Liver (tissue), 8 donors: ENCODE measurements at regions not wholly inside any gene's neighbourhood (a gene's known extent, or its start where the extent isn't known, plus 50 kb on each side); places are given as distances from the start of the nearest gene placed in this dataset.

Source experiments
- DNase-seq: peaks from one replicate; pipeline ENCODE4 v3.0.0-alpha.2; 2017; ENCODE audit warnings: low spot score
- H3K27ac ChIP-seq, 2 donors: one replicate each; pipeline ENCODE4 v1.7.0; 2013; ENCODE audit warnings: inconsistent platforms in 2 of 2, low read length in 2 of 2, control low read depth in 1 of 2, low read depth in 1 of 2, mild to moderate bottlenecking in 1 of 2
- H3K27me3 ChIP-seq, 4 donors: one replicate each; pipeline versions ENCODE4 v1.6.1 to v1.7.0; 2013; ENCODE audit warnings: low read length in 3 of 4, inconsistent platforms in 1 of 4, mild to moderate bottlenecking in 1 of 4, moderate library complexity in 1 of 4; ENCODE audit not compliant: control insufficient read depth in 4 of 4, insufficient read depth in 4 of 4
- H3K36me3 ChIP-seq, 4 donors: one replicate each; pipeline versions ENCODE4 v1.6.1 to v1.7.0; 2013; ENCODE audit warnings: low read length in 3 of 4, mild to moderate bottlenecking in 3 of 4, low read depth in 1 of 4, moderate library complexity in 1 of 4; ENCODE audit not compliant: control insufficient read depth in 4 of 4, insufficient read depth in 3 of 4
- H3K4me1 ChIP-seq, 4 donors: one replicate each; pipeline versions ENCODE4 v1.6.1 to v1.7.0; 2013; ENCODE audit warnings: low read length in 3 of 4, mild to moderate bottlenecking in 3 of 4, moderate library complexity in 1 of 4; ENCODE audit not compliant: control insufficient read depth in 4 of 4, insufficient read depth in 4 of 4
- H3K4me3 ChIP-seq, 3 donors: one replicate each; pipeline versions ENCODE4 v1.6.1 to v1.7.0; 2013; ENCODE audit warnings: low read length in 3 of 3, control low read depth in 1 of 3, low read depth in 1 of 3, mild to moderate bottlenecking in 1 of 3
- H3K9ac ChIP-seq, 2 donors: one replicate each; pipeline ENCODE4 v1.7.0; 2013; ENCODE audit warnings: low read length in 2 of 2, mild to moderate bottlenecking in 2 of 2, moderate library complexity in 2 of 2, control low read depth in 1 of 2, low read depth in 1 of 2
- H3K9me3 ChIP-seq, 4 donors: one replicate each; pipeline versions ENCODE4 v1.6.1 to v1.7.0; 2013; ENCODE audit warnings: low read length in 3 of 4; ENCODE audit not compliant: control insufficient read depth in 4 of 4
- EGR1 ChIP-seq, 2 donors: IDR thresholded peaks; 2 replicates each; pipeline ENCODE4 v1.6.1; 2016 to 2018; ENCODE audit warnings: antibody characterized with exemption in 2 of 2, low read depth in 2 of 2
- FOXA1 ChIP-seq: IDR thresholded peaks from 2 replicates; pipeline ENCODE4 v1.6.1; 2016; ENCODE audit warnings: antibody characterized with exemption
- FOXA2 ChIP-seq: IDR thresholded peaks from 2 replicates; pipeline ENCODE4 v1.6.1; 2016; ENCODE audit warnings: antibody characterized with exemption
- GABPA ChIP-seq, 2 donors: IDR thresholded peaks in 1 of 2; conservative IDR thresholded peaks in 1 of 2; 2 replicates each; pipeline ENCODE4 v1.6.1; 2016; ENCODE audit warnings: antibody characterized with exemption in 2 of 2, mild to moderate bottlenecking in 1 of 2, moderate library complexity in 1 of 2
- HNF4A ChIP-seq, 2 donors: conservative IDR thresholded peaks; 2 replicates each; pipeline ENCODE4 v1.6.1; 2016; ENCODE audit warnings: antibody characterized with exemption in 2 of 2, mild to moderate bottlenecking in 2 of 2
- HNF4G ChIP-seq: IDR thresholded peaks from 2 replicates; pipeline ENCODE4 v1.6.1; 2016; ENCODE audit warnings: antibody characterized with exemption
- JUND ChIP-seq, 2 donors: IDR thresholded peaks; 2 replicates each; pipeline ENCODE4 v1.6.1; 2016; ENCODE audit warnings: antibody characterized with exemption in 2 of 2
- NR2F2 ChIP-seq: IDR thresholded peaks from 2 replicates; pipeline ENCODE4 v1.6.1; 2016; ENCODE audit warnings: antibody characterized with exemption
- RAD21 ChIP-seq, 2 donors: IDR thresholded peaks; 2 replicates each; pipeline ENCODE4 v1.6.1; 2016; ENCODE audit warnings: antibody characterized with exemption in 2 of 2, mild to moderate bottlenecking in 2 of 2
- RXRA ChIP-seq, 2 donors: IDR thresholded peaks; 2 replicates each; pipeline ENCODE4 v1.6.1; 2017 to 2018; ENCODE audit warnings: antibody characterized with exemption in 2 of 2, mild to moderate bottlenecking in 1 of 2
- SP1 ChIP-seq: IDR thresholded peaks from 2 replicates; pipeline ENCODE4 v1.6.1; 2018; ENCODE audit warnings: antibody characterized with exemption, mild to moderate bottlenecking
- TAF1 ChIP-seq: conservative IDR thresholded peaks from 2 replicates; pipeline ENCODE4 v1.6.1; 2016; ENCODE audit warnings: antibody characterized with exemption, mild to moderate bottlenecking
- YY1 ChIP-seq: IDR thresholded peaks from 2 replicates; pipeline ENCODE4 v1.6.1; 2016; ENCODE audit warnings: antibody characterized with exemption, mild to moderate bottlenecking
- WGBS: extraction: QIAGEN DNeasy Blood & Tissue Kit; methylation state at CpG from one replicate; pipeline ENCODE4 v1.1.7; 2013; 5-methylcytosine and 5-hydroxymethylcytosine counted together
- TF ChIP-seq, protein P1 (sequence below): IDR thresholded peaks from 2 replicates; pipeline ENCODE4 v1.6.1; 2016; ENCODE audit warnings: antibody characterized with exemption, mild to moderate bottlenecking
- TF ChIP-seq, protein P2 (sequence below): IDR thresholded peaks from 2 replicates; pipeline ENCODE4 v1.6.1; 2016; ENCODE audit warnings: antibody characterized with exemption
- TF ChIP-seq, protein P3 (sequence below): IDR thresholded peaks from 2 replicates; pipeline ENCODE4 v1.6.1; 2016; ENCODE audit warnings: antibody characterized with exemption
- TF ChIP-seq, protein P4 (sequence below): IDR thresholded peaks from 2 replicates; pipeline ENCODE4 v1.6.1; 2016; ENCODE audit warnings: antibody characterized with exemption
- TF ChIP-seq, protein P5 (sequence below): fragments of 150-350 bp; IDR thresholded peaks from 2 replicates; pipeline ENCODE4 v1.5.1; 2017; ENCODE audit warnings: improper control_type of control experiment, low read depth, low read length; ENCODE audit not compliant: missing input control
- donor health status: healthy.
- donor health status: healthy.
- donor health status: healthy.
- donor health status: healthy.
- donor health status: healthy.

DNA sequence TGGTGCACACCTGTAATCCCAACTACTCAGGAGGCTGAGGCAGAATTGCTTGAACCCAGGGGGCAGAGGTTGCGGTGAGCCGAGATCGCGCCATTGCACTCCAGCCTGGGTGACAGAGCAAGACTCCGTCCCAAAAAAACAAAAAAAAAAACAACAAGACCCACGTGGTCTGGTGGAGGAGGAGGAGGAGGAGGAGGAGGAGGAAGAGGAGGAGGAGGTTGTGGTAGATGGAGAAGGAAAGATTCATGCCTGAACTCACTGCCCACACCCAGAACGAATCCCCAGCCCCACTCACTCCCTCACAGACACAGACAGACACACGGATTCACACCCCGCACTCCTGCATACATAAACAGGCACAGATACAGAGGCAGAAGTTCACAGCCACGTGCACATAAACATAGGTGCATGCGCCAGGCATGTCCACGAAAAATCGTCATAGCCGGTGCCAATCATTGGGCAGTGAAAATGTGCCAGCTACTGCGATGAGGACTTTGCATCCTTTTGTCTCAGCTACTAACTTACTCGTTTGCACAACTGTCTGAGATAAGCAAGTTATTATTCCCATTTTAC is 138.5 kb downstream of the WSCD1 start:
- Histone ChIP-seq H3K27ac (no peak overlapping the region), H3K36me3 (no peaks in the 10 kb centered on the region), H3K4me1 (no peaks in the 10 kb centered on the region), H3K9me3 (no peaks in the 10 kb centered on the region), H3K27me3 (peaks cover 0 to 2% (median 0%) of the 10 kb centered on the region in 4 donors), H3K4me3 (no peak overlapping the region), H3K9ac (no peak overlapping the region)
- DNase-seq = no peak
- TF ChIP-seq, protein P1, sequence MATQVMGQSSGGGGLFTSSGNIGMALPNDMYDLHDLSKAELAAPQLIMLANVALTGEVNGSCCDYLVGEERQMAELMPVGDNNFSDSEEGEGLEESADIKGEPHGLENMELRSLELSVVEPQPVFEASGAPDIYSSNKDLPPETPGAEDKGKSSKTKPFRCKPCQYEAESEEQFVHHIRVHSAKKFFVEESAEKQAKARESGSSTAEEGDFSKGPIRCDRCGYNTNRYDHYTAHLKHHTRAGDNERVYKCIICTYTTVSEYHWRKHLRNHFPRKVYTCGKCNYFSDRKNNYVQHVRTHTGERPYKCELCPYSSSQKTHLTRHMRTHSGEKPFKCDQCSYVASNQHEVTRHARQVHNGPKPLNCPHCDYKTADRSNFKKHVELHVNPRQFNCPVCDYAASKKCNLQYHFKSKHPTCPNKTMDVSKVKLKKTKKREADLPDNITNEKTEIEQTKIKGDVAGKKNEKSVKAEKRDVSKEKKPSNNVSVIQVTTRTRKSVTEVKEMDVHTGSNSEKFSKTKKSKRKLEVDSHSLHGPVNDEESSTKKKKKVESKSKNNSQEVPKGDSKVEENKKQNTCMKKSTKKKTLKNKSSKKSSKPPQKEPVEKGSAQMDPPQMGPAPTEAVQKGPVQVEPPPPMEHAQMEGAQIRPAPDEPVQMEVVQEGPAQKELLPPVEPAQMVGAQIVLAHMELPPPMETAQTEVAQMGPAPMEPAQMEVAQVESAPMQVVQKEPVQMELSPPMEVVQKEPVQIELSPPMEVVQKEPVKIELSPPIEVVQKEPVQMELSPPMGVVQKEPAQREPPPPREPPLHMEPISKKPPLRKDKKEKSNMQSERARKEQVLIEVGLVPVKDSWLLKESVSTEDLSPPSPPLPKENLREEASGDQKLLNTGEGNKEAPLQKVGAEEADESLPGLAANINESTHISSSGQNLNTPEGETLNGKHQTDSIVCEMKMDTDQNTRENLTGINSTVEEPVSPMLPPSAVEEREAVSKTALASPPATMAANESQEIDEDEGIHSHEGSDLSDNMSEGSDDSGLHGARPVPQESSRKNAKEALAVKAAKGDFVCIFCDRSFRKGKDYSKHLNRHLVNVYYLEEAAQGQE = no peak
- no peak for TF ChIP-seq HNF4G
- TF ChIP-seq, protein P2, sequence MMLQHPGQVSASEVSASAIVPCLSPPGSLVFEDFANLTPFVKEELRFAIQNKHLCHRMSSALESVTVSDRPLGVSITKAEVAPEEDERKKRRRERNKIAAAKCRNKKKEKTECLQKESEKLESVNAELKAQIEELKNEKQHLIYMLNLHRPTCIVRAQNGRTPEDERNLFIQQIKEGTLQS = no peak
- TF ChIP-seq YY1 = no peak
- TF ChIP-seq, protein P3, sequence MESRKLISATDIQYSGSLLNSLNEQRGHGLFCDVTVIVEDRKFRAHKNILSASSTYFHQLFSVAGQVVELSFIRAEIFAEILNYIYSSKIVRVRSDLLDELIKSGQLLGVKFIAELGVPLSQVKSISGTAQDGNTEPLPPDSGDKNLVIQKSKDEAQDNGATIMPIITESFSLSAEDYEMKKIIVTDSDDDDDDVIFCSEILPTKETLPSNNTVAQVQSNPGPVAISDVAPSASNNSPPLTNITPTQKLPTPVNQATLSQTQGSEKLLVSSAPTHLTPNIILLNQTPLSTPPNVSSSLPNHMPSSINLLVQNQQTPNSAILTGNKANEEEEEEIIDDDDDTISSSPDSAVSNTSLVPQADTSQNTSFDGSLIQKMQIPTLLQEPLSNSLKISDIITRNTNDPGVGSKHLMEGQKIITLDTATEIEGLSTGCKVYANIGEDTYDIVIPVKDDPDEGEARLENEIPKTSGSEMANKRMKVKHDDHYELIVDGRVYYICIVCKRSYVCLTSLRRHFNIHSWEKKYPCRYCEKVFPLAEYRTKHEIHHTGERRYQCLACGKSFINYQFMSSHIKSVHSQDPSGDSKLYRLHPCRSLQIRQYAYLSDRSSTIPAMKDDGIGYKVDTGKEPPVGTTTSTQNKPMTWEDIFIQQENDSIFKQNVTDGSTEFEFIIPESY = no peak
- no peak for TF ChIP-seq HNF4A (conservative IDR thresholded peaks at IDR 0.05)
- TF ChIP-seq EGR1 (IDR thresholded peaks at IDR 0.05; ENCODE audit: low read depth in 2 of 2) = no peak
- no peak for TF ChIP-seq RAD21 (IDR thresholded peaks at IDR 0.05)
- TF ChIP-seq RXRA (IDR thresholded peaks at IDR 0.05) = no peak
- no peak for TF ChIP-seq FOXA1
- TF ChIP-seq, protein P4, sequence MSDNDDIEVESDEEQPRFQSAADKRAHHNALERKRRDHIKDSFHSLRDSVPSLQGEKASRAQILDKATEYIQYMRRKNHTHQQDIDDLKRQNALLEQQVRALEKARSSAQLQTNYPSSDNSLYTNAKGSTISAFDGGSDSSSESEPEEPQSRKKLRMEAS = no peak
- TF ChIP-seq JUND (IDR thresholded peaks at IDR 0.05) = no peak
- TF ChIP-seq NR2F2 = no peak
- TF ChIP-seq SP1 = no peak
- no peak for TF ChIP-seq GABPA (IDR thresholded peaks at IDR 0.05 in 1 of 2, conservative IDR thresholded peaks at IDR 0.05 in 1 of 2)
- TF ChIP-seq, protein P5, sequence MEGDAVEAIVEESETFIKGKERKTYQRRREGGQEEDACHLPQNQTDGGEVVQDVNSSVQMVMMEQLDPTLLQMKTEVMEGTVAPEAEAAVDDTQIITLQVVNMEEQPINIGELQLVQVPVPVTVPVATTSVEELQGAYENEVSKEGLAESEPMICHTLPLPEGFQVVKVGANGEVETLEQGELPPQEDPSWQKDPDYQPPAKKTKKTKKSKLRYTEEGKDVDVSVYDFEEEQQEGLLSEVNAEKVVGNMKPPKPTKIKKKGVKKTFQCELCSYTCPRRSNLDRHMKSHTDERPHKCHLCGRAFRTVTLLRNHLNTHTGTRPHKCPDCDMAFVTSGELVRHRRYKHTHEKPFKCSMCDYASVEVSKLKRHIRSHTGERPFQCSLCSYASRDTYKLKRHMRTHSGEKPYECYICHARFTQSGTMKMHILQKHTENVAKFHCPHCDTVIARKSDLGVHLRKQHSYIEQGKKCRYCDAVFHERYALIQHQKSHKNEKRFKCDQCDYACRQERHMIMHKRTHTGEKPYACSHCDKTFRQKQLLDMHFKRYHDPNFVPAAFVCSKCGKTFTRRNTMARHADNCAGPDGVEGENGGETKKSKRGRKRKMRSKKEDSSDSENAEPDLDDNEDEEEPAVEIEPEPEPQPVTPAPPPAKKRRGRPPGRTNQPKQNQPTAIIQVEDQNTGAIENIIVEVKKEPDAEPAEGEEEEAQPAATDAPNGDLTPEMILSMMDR = no peak
- no peak for TF ChIP-seq TAF1
- TF ChIP-seq FOXA2 = no peak
- WGBS = 75% methylated on average over 16 of the region's 16 CpGs
